AG10803 (cell line): ENCODE measurements at regions not wholly inside any gene's neighbourhood (a gene's known extent, or its start where the extent isn't known, plus 50 kb on each side); places are given as distances from the start of the nearest gene placed in this dataset.

Experiments used
- DNase-seq: peaks from one replicate; pipeline ENCODE4 v3.0.0; 2010; ENCODE audit warnings: low read depth
- H3K4me3 ChIP-seq: 2 replicates; pipeline ENCODE4 v1.5.1; 2011; ENCODE audit warnings: mild to moderate bottlenecking, low read length, control low read depth
- TF ChIP-seq, protein P1 (sequence below): conservative IDR thresholded peaks from 2 replicates; pipeline ENCODE4 v1.5.1; 2011; ENCODE audit warnings: mild to moderate bottlenecking, low read length, control low read depth, inconsistent platforms

- TF ChIP-seq, protein P1, sequence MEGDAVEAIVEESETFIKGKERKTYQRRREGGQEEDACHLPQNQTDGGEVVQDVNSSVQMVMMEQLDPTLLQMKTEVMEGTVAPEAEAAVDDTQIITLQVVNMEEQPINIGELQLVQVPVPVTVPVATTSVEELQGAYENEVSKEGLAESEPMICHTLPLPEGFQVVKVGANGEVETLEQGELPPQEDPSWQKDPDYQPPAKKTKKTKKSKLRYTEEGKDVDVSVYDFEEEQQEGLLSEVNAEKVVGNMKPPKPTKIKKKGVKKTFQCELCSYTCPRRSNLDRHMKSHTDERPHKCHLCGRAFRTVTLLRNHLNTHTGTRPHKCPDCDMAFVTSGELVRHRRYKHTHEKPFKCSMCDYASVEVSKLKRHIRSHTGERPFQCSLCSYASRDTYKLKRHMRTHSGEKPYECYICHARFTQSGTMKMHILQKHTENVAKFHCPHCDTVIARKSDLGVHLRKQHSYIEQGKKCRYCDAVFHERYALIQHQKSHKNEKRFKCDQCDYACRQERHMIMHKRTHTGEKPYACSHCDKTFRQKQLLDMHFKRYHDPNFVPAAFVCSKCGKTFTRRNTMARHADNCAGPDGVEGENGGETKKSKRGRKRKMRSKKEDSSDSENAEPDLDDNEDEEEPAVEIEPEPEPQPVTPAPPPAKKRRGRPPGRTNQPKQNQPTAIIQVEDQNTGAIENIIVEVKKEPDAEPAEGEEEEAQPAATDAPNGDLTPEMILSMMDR, result no peak
- DNase-seq, result peak; percentile 84
- H3K4me3 ChIP-seq, result no peak overlapping the region
Observed at GRCh38 chr5:135246923-135247795, 151.9 kb downstream of the MACROH2A1 start.

DNA sequence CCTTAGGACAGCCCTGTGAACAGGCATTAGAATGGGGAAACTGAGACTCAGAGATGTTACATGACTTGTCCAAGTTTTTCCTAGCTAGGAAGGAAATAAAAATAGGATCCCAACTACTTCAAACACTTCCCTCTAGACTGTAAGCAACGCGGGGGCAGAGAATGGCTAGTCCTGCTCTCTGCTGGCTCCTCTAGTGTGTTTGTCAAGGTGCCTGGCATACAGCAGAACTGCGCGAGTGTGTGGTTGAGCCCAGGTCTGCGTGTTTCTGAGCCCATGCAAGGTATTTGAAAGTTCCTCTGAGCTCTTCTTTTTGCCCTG, 152.5 kb downstream of the MACROH2A1 start:
- no peak for DNase-seq
- no peak overlapping the region for H3K4me3 ChIP-seq
- TF ChIP-seq, protein P1, result no peak

DNA sequence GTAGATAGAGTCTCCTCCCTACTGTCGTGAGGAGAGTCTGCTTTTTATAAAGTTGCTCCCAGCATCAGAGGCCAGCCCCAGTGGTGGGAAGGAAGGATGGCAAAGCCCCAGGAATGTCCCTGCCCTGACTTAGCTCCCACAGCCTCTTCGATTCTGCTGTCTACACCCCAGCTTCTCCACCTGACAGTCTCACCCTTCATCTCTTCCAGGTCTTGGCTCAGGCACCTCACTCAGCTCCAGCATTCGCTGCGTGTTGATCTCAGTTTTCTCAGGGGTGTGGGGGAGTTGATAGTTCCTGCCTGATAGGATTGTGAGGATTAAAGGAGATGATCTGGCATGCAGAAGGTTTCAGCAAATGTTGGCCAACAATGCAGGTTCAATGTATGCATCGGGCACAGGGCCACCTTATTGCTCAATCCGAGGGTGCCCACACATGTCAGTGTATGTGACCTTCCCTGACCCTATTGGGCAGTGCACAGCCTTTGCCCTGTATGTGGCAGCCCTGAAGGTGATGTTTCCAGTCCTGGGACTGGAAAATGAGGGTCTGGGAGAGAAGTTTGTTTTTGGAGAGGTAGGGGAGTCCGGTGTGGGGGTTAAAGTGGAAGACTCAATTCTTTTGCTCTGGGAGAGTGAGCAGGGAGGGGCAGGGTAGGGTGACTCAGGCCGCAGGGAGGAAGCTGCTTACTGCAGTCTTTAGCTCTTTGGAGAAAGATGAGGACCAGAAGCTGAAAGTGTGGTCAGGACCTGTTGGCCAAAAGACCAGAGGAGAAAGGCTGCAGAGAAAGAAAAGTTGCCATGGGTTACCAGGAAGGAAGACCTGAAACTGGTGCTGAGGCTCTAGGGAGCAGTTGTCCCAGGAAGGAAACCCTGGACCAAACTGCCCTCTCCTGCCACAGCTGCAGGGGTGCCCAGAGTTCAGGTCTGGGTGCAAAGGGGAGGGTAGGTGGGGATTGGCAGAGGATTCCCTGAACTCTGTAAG, 153.2 kb downstream of the MACROH2A1 start:
- H3K4me3 ChIP-seq, result no peak overlapping the region
- DNase-seq, result peak; percentile 58
- TF ChIP-seq, protein P1, result no peak

GRCh38 chr5:135244620-135245021, 154.4 kb downstream of the MACROH2A1 start:
- no peak overlapping the region for H3K4me3 ChIP-seq
- TF ChIP-seq, protein P1, result no peak
- no peak for DNase-seq

GRCh38 chr5:135243556-135244285, 155.3 kb downstream of the MACROH2A1 start:
- H3K4me3 ChIP-seq, result no peak overlapping the region
- TF ChIP-seq, protein P1, result no peak
- no peak for DNase-seq

DNA sequence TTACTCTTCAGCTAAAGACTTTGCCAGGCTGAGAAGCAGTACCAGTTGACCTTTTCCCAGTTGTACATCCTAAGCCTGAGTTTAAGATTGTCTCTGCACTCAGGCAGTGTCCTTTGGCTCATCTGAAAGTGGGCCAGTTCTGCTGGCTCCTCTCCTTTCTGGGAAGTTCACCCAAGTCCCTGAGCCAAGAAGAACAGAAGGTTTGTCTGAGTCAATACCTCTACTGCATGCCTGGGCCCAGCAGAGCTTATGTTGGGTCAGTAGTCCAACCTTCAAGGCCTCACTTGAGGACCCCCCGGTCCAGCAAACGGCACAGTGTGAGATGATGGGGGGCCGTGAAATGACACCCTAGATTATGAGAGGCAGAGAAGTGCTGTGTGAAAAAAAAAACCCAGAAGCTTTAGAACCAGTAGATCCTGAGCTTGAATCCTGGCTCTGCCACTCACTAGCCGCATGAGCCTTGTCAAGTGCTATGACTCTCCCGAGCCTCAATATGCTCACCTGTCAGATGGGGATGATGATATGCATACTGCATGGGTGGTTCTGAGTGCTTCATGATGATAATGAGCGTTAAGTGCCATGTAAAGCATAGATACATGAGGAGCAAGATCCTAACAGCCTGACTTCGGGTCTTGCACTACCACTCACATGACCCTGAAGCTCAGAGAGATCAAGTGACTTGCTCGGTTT, 156.0 kb downstream of the MACROH2A1 start:
- DNase-seq, result peak; percentile 64
- TF ChIP-seq, protein P1, result no peak
- no peak overlapping the region for H3K4me3 ChIP-seq
